ENCODE measurements at regions not wholly inside any gene's neighbourhood (a gene's known extent, or its start where the extent isn't known, plus 50 kb on each side); places are given as distances from the start of the nearest gene placed in this dataset.

GRCh38 chr18:42364766-42365165 is 409.7 kb downstream of the PIK3C3 start:
- TF ChIP-seq YY1 (IDR thresholded peaks at IDR 0.05; ENCODE audit: insufficient read depth, insufficient read length) (no peak), ZNF274 (IDR thresholded peaks at IDR 0.05; ENCODE audit: low read depth, low read length) (no peak), SUZ12 (IDR thresholded peaks at IDR 0.05; ENCODE audit: extremely low read depth, insufficient read depth, insufficient read length) (no peak)

All from NT2/D1 (cell line).